ENCODE measurements at regions not wholly inside any gene's neighbourhood (a gene's known extent, or its start where the extent isn't known, plus 50 kb on each side); places are given as distances from the start of the nearest gene placed in this dataset.
"Not testable (repeated sequence)": the region's sequence is repeated elsewhere in the genome, so short reads cannot be mapped to it uniquely, and the experiment has no call there.

DNA sequence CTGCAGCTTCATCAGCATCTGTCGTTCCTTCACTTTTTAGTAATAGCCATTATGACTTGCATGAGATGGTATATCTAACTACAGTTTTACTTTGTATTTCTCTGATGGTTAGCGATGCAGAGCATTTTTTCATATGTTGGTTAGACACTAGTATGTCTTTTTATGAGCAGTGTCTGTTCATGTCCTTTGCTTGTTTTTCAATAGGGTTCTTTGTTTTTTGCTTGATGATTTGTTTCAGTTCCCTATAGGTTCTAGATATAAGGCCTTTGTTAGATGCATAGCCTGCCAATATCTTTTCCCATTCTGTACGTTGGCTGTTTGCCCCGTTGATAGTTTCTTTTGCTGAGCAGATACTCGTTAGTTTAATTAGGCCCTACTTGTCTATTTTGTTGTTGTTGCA, 487.2 kb upstream of the BCHE start:
- DNase-seq (ENCODE audit: low spot score), result no peak

DNA sequence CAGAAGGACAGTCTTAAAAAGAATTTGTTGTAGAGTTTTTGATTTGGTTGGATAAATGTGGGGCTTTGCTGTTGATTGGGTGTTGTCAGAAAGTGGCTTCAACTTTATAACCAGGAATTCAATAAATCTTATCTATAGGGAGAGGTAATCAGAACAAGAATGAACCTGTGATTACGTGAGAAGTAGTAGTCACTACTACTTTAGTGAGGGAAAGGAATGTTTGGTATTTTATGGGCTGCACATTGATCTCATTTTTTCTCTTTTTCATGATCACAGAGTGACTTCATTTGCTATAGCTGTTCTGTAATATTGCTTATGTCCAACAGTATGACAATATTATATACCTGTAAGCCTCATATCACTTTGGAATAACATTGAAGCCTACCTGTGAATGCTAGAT, 485.2 kb upstream of the BCHE start:
- DNase-seq (ENCODE audit: low spot score), result no peak

DNA sequence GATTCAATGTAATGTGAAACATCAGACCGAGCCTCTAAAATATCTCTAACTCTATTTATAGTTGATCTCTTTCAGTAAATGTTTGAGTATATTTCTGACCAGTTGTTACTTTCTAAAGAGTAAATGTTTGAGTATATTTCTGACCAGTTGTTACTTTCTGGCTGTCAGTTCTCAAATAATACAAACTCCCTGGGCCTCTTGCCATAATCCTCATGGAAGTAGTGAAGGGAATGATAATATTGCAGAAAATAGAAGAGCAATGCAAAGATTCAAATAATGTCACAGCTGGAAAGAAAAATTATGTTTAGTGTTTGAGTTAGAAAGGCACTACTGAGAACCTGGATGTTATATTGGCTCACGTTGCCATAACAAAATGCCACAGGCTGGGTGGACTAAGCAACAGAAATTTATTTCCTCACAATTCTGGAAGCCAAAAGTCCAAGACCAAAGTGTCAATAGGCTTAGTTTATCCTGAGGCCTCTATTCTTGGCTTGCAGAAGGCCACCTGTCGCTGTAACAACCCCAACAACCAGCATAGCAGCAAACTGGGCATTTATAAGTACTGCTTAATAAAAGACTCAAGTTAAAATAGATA, 470.6 kb upstream of the BCHE start:
- no peak for DNase-seq (ENCODE audit: low spot score)

DNA sequence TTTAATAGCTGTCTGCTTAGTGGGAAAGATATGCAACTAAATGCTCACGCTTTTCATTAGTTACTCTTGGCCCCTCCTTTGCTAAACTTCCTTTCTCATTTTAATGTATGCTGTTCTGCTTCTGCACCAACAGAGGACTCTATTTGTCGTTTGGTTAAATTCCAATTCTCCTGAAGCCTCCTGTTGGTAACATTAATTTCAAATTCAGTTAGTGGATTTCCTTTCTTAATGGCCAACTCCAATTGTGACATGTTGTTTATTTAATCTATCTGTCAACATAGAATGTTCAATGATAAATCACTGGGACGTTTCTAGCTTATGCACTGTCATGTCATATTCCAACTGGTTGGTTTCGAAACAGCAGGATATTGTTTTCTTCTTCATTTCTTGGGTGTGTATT, 467.4 kb upstream of the BCHE start:
- no peak for DNase-seq (ENCODE audit: low spot score)

DNA sequence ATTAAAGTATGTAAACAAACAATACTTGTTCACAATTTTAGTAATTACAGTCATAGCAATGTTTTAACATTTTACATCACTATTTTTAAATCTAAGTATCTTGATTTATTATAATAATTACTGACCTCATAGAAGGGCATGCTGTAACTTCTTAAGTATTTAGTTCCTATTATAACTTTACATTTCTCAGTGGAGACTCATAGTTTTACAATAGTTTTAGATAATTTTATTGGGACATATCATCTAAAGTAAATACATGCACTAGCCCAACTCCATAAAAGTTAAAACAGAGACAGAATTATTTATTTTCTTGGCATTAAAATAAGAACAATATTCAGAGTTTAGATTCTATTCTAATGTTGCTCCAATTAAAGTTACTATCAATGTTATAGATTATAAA, 466.5 kb upstream of the BCHE start:
- no peak for DNase-seq (ENCODE audit: low spot score)

DNA sequence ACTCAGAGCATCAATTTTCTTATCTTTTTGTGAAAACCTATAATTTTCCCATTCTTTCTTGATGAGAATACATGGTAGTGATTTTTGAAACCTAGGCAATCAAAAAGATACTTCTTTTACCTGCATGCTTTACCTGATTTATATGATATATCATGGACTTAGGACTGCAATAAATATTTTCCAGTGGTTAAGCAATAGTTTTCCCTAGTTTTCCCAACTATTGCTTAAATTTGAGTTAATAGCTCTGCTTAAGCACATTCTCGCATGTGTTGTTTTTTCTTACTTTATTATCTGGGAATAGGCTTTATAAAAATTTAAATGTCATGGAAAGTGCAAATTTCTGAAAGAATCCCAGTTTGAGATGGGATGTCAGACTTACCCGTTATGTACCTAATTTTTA, 465.1 kb upstream of the BCHE start:
- no peak for DNase-seq (ENCODE audit: low spot score)

DNA sequence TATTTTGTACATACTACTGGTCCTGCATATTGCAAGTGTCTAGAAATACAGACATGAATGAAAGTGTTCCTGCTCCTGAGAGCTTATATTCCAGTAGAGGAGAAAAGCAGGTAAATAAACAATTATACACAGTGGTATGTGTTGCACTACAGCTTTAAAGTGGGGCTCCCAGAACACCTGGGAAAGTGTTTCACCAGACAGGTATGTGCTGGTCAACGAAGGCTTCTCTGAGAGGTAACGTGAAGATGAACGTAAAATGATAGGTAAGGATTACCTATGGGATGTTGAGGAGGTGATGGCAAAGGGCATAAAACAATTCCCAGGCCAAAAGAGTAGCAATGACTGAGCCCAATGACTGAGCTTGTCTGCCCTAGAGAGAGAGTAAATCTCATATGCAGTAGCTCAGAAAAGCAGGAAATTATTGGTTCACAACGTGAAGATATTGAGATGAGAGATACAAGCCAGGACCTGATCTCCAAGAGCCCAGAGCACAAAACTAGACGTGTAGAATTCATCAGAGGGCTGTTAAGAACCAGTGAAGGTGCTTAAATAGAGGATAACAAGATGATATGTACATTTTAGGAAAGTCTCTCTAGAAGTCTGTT, 459.1 kb upstream of the BCHE start:
- no peak for DNase-seq (ENCODE audit: low spot score)

DNA sequence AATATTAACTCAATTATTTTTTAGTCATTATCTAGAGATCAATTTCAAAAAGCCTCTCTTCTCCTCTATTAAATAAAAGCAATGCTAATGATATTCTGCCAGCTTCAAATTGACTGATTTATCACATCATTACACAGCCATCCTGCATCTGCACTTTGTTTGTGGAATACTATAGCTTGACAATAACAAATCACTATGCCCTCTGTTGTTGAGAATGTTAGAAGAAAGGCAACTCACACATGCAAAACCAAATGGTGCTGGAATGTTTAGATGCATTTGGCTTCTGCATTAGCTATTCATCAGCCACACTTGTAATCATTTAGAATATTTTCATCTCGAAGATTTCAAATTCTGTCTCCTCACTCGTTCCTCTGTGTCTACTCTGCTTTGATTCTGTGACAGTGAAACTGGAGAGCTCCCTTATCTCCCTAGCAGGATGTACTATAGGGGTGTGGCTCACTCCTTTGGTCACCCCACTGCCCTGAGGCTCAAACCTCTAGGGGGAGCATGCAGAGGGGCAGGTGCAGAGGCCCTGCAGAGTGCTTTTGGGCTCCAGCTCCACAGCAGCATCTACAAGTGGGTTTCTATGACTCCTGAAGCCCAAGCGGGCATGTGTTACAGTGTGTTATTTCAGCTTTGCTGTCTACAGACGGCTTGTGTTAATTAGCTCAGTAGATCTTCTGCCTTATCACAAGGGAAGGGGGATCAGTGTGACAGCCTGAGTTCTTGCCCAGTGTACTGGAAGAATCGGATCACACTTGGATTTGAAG, 454.1 kb upstream of the BCHE start:
- no peak for DNase-seq (ENCODE audit: low spot score)

DNA sequence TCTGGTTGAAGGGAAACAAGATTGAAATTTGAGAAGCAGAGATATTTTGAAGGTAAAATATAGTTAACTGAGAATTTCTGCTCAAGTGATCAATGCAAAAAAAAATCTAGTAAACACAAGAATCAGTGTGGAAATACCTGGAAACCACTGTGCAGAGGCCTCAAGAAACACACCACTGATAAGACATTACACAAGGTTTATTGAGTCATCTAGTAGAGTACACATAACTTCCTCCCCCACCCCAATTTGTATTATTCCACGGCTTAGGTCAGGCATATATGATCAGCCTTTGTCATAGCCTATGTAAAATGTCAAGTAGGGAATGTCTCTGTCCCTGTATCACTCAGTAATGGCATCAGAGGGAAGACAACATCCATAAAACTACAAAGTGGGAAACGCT, 447.8 kb upstream of the BCHE start:
- DNase-seq (ENCODE audit: low spot score), result no peak

DNA sequence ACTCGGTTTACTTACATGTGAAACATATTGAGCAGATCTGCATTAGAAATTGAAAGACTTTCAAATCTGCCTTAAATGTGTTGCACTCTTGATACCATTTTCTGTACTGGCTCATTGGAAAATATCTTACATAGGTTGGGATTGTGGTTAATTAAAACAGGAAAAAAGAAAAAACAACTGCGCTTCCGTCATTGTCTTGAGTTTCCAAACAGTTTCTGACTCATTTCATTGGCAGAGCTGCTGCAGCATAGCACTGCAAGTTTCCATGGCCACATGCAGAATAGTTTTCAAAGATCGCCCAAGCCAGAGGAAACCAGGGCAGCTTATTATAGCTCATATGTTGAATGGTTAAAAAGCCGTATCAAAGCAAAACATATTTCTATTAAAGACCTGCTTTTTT, 446.6 kb upstream of the BCHE start:
- no peak for DNase-seq (ENCODE audit: low spot score)

DNA sequence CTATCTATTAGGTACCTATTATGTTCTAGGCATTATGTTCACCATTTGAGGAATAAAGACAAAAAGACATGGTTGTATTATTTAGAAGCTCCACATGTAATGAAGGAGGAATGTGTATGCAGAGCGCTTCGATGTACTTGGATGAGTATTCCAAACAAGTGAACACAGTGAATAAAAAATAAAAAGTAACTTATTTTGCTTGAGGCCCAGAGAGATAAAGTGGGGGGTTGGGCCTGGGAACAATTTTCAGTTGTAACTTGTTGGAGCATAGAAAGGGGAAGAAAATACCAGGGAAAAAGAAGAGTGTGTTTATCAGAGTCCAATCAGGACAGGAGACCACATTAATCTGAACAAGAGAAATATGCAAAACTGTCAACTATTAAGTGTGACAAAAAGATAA, 445.7 kb upstream of the BCHE start:
- no peak for DNase-seq (ENCODE audit: low spot score)

DNA sequence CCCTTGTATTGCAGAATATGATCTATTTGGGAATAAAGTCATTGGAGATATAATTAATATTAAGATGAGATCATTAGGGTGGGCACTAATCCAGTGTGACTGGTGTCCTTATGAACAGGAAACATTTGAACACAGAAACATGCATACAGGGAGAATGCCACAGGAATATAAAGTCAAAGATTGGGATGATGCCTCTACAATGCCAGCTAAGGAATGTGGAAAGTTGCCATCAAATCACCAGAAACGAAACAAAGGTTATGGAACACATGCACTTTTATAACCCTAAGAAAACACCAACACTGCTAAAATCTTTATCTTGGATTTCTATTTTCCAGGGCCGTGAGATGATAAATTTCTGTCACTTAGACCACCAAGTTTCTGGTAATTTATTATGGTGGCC, 442.4 kb upstream of the BCHE start:
- no peak for DNase-seq (ENCODE audit: low spot score)

DNA sequence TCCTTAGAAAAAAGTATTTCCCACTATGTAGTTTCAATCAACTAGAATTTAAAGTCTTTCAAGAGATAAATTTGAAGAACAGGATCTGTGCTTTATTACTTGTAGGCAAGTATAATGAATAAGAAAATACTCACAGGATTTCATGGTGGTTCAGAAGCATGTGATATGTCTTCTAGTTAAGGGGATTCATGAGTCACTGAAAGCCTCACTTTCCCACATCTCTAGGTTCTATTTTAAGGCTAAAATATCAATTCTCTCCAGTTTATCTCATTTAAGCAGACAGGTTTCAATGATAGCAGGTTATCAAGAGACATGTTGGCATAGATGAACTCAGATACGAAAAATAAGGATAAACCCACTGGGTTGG, 437.8 kb upstream of the BCHE start:
- no peak for DNase-seq (ENCODE audit: low spot score)

DNA sequence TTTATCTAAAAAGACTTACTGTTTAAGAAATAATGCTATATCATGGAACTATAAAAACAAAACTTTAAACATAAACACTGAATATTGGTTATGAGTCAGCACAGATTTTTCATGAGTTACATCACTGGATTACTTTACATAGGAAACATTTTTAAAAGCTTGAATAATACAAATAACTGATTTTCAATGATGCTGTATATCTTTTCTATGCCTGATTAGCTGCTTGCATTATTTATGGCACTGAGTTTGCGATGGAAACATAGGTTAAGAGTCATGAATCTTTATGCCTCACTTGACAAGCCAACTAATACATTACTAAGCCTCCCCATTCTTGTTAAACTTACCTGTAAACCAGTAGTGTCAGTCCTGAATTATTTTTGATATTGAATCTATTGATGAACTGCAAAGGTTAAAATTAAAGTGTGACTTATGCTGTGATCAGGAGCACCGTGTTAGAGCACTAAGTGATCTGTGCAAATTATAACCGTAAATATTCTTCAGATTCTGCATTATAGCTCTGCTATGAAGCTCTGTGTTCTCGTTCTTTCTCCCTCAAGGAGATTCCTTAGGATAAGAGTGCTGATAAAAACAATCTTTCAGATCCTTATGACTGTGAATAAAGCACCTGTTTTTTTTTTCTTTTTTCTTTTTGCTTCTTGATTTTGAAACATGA, 437.3 kb upstream of the BCHE start:
- DNase-seq (ENCODE audit: low spot score), result no peak

DNA sequence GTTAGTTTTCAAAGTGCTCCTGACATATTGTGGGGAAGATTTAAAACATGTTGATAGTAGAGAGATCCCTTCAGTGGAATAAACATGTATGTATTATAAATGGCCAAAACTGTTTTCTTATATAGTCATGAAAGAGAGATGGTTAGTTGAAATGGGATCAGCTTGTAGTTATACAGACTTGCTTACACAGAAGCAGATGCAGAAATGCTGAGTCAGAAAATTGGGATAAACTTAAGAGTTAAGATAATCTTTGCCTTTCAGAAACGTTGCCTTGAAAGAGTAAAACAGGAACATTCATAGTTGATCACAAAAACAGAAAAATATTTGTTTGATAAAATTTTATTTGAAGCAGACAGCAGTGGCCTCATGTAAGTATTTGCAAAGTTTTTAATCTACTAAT, 433.2 kb upstream of the BCHE start:
- no peak for DNase-seq (ENCODE audit: low spot score)

DNA sequence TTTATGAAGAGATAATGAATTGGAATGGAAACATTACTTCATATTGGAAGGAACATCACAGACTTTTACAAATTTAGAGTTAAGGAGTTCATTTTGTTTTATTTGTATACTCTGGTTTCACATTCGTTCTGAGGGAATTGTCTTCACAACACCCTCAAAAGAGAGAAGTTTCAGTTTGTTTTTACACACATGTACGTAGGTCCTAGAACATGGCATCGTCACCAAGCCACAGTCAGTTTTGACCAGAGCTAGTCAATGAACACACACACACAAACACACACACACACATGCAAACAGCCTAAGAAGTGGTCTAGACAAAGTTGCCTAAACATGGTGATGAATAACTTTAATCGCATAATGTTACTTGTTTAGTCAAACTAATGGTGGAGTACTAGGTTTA, 427.9 kb upstream of the BCHE start:
- DNase-seq (ENCODE audit: low spot score), result no peak

DNA sequence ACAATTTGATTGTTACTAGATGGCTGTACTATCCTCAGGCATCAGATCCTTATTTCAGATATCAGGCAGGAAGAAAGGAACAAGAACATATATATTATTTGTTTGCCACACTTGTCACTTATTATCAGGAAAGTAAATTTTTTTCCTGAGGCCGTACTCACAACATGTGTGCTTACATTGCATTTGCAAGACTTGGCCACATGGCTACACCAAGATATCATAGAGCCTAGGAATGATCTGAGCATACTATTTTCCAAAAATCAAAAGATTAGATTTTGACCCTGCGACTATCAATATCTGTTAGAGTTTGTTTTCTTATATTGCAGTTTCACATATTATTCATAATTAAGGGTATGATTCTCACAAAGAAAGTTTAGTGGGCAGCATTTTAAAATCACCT, 426.2 kb upstream of the BCHE start:
- no peak for DNase-seq (ENCODE audit: low spot score)

DNA sequence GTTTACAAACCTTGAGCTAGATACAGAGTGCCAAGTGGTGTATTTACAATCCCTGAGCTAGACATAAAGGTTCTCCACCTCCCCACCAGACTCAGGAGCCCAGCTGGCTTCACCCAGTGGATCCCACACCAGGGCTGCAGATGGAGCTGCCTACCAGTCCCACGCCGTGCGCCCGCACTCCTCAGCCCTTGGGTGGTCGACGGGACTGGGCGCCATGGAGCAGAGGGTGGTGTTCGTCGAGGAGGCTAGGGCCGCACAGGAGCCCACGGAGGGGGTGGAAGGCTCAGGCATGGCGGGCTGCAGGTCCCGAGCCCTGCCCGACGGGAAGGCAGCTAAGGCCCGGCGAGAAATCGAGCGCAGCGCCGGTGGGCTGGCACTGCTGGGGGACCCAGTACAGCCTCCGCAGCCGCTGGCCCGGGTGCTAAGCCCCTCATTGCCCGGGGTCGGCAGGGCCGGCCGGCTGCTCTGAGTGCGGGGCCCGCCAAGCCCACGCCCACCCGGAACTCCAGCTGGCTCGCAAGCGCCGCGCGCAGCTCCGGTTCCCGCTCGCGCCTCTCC, 421.1 kb upstream of the BCHE start:
- DNase-seq (ENCODE audit: low spot score), result not testable (repeated sequence)

DNA sequence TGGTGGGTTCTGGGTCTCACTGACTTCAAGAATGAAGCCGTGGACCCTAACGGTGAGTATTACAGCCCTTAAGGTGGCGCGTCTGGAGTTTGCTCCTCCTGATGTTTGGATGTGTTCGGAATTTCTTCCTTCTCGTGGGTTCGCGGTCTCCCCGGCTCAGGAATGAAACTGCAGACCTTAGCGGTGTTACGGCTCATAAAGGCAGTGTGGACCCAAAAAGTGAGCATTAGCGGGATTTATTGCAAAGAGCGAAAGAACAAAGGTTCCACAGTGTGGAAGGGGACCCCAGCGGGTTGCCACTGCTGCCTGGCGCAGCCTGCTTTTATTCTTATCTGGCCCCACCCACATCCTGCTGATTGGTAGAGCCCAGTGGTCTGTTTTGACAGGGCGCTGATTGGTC, 420.5 kb upstream of the BCHE start:
- DNase-seq (ENCODE audit: low spot score), result no peak

DNA sequence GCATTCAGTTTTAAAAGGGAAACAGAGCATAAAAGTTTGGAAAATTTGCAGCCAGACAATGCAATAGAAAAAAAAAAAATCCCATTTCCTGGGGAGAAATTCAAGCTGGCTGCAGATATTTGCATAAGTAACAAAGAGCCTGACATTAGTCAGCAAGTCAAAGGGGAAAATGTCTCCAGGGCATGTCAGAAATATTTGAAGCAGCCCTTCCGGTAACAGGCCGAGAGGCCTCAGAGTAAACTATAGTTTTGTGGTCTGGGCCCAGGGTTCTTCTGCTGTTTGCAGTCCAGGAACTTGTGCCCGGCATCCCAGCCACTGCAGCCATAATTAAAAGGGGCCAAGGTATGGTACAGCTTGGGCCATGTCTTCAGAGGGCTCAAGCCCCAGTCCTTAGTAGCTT, 411.6 kb upstream of the BCHE start:
- no peak for DNase-seq (ENCODE audit: low spot score)

DNA sequence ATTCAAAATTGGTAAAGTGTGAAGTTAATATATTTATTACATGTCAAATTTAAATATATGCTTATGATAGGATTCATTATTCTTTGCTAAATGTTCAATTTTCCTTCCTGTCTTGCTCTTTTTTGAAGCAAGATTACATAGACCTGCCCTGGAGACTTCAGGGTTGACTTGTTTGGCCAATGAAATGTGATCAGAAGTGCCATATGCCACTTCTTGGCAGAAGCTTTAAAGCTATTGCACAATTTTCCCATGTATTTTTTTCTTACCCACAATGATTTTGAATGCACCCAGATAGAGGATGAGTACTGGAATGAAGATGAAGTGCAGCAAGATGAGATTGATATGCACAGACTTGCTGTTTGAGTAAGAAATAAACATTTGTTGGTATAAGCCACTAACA, 406.3 kb upstream of the BCHE start:
- no peak for DNase-seq (ENCODE audit: low spot score)

DNA sequence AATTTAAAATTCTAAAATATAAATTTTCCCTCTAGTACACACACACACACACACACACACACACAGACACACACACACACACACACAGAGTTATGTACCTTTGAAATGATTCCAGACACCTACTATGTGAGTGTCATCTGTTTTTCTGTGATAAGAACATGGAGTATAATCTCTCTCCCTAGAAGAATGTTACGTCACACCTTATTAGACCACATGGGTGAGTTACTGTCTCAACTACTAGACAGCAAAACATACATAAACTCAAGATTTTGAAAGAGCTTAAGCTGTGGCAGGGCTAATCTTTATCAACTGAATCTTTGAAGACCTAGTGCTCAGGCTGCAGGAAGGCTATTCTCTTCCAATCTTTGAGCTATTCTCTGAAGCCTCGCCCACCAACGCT, 385.9 kb upstream of the BCHE start:
- no peak for DNase-seq (ENCODE audit: low spot score)

DNA sequence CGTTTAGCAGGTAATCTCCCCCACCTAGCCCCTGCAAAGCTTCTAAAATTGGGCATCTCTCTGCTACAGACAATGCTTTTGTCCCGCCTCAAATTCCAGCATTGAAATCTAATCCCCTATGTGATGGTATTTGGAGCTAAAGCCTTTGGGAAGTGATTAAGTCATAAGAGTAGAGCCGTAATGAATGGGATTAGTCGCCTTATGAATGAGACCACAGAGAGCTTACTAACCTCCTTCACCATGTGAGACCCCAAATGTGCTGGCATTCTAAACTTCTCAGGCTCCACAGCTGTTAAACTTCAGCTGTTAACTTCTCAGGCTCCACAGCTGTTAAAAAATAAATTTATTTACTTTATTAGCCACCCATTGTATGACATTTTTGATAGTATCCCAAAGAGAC, 374.2 kb upstream of the BCHE start:
- no peak for DNase-seq (ENCODE audit: low spot score)
